NCI-H748 treated with DMSO at 0.1 percent for 48 hours (cell line): ENCODE measurements at regions not wholly inside any gene's neighbourhood (a gene's known extent, or its start where the extent isn't known, plus 50 kb on each side); places are given as distances from the start of the nearest gene placed in this dataset.
"Not testable (repeated sequence)": the region's sequence is repeated elsewhere in the genome, so short reads cannot be mapped to it uniquely, and the experiment has no call there.

Experiments used
- DNase-seq: peaks from one replicate; lab custom pipeline; 2025; lab: John Stamatoyannopoulos, UW

- no peak for DNase-seq
Measured at GRCh38 chr16:87033541-87034300, 283.5 kb downstream of the C16orf95 start.

GRCh38 chr16:87034317-87034716 is 282.9 kb downstream of the C16orf95 start:
- no peak for DNase-seq

GRCh38 chr16:87035053-87035452 is 282.1 kb downstream of the C16orf95 start:
- no peak for DNase-seq

GRCh38 chr16:87037012-87037411 is 280.2 kb downstream of the C16orf95 start:
- DNase-seq: no peak

GRCh38 chr16:87038528-87038927 is 278.7 kb downstream of the C16orf95 start:
- not testable (repeated sequence) for DNase-seq

- DNase-seq: no peak
Measured at GRCh38 chr16:87040169-87041117, 276.7 kb downstream of the C16orf95 start.

GRCh38 chr16:87041286-87041685 is 275.9 kb downstream of the C16orf95 start:
- no peak for DNase-seq

- DNase-seq: no peak
Measured at GRCh38 chr16:87042551-87043230, 274.5 kb downstream of the C16orf95 start.

GRCh38 chr16:87043231-87044031 is 273.8 kb downstream of the C16orf95 start:
- no peak for DNase-seq

- DNase-seq: no peak
Measured at GRCh38 chr16:87044032-87044382, 273.2 kb downstream of the C16orf95 start.

- DNase-seq: no peak
Measured at GRCh38 chr16:87044829-87045228, 272.4 kb downstream of the C16orf95 start.

- DNase-seq: no peak
Measured at GRCh38 chr16:87045466-87046216, 271.6 kb downstream of the C16orf95 start.

GRCh38 chr16:87046235-87046634 is 271.0 kb downstream of the C16orf95 start:
- no peak for DNase-seq

- DNase-seq: peak; percentile 26
Measured at GRCh38 chr16:87047221-87048037, 269.8 kb downstream of the C16orf95 start.

GRCh38 chr16:87048038-87048729 is 269.0 kb downstream of the C16orf95 start:
- DNase-seq: no peak

- DNase-seq: no peak
Measured at GRCh38 chr16:87048730-87049115, 268.5 kb downstream of the C16orf95 start.

- DNase-seq: not testable (repeated sequence)
Measured at GRCh38 chr16:87049216-87049615, 268.0 kb downstream of the C16orf95 start.

GRCh38 chr16:87050142-87050541 is 267.1 kb downstream of the C16orf95 start:
- DNase-seq: no peak

GRCh38 chr16:87051526-87052320 is 265.5 kb downstream of the C16orf95 start:
- no peak for DNase-seq
